ENCODE measurements at regions not wholly inside any gene's neighbourhood (a gene's known extent, or its start where the extent isn't known, plus 50 kb on each side); places are given as distances from the start of the nearest gene placed in this dataset.
A peak's percentile ranks its signal among the peaks of the same experiment; 100 is the strongest.

DNA sequence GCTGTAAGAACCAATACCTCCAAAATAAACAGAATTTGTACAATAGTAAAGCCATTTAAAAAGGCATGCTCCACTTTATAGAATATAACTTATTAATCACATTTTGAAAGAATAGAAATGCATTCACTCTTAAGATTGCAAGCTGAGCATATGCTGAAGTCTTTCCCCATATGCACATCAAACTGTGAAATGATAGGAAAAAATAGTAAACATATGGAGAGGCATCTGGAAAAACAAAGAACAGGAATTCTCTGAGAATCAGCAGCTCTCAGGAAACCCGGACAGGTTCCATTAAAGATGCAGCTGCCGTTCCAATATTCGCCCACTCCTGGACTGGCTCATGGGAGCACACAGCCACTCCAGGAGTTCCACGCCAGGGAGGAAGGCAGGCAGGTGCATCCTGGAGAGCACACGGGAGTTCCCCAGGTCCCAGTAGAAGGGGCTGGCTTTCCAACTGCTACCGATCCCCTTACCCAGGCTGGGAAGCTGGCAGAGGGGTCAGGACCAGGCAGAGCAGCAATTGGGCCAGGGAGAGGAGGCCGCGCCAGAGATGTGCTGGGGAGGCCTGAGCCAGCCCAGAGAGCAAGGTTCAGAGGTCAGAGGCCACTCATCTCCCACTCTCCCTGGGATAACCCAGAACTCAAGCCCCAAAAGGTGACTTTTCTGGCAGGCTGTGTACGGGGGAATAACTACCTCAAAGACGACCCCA lies 111.1 kb downstream of the DLL1 start:
- no peak for DNase-seq (ENCODE audit: low spot score)

GRCh38 chr6:170178561-170179477 lies 112.1 kb downstream of the DLL1 start:
- peak; percentile 83 for DNase-seq (ENCODE audit: low spot score)

- DNase-seq (ENCODE audit: low spot score), result peak; percentile 85
These were observed 112.9 kb downstream of the DLL1 start for GRCh38 chr6:170177772-170178560.

DNA sequence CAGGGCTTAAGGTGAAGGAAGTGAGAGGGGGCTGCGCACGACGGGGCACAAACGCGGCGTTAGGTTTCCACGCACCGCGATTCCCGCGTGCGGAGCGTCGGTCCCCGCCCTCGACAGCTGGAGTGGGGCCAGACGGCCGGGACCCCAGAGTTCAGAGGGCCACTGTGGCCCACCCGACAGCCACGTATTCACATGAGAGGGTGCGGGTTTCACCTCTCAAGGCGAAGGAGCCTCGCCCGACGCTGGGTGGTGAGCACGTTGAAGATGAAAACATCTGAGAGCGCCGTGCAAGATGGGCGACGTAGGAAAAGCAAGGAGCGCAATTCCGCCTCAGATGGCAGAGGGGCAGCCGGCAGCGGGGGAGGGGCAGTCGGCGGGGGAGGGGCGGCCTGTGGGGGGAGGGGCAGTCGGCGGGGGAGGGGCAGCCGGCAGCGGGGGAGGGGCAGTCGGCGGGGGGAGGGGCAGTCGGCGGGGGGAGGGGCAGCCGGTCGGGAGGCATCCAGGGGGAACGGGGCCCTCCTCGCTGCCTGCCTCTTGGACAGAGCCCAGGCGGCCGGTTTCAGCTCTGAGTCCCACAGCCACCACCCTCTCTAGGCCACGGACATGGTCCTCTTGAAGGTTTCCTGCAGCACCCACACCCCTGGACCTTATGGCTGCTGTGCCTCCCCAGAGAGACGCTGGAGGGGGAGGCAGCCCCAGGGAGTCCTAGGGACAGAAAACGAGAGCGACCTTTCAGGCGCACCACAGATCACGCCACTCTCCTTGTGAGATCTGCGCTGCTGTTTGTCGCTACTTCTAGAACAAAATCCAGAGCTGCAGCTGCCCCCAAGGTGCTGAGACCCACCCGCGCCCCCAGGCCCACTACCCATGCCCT lies 113.7 kb downstream of the DLL1 start:
- DNase-seq (ENCODE audit: low spot score), result peak; percentile 68

- DNase-seq (ENCODE audit: low spot score), result peak; percentile 77
These were observed 114.6 kb downstream of the DLL1 start for GRCh38 chr6:170176136-170176897.

DNA sequence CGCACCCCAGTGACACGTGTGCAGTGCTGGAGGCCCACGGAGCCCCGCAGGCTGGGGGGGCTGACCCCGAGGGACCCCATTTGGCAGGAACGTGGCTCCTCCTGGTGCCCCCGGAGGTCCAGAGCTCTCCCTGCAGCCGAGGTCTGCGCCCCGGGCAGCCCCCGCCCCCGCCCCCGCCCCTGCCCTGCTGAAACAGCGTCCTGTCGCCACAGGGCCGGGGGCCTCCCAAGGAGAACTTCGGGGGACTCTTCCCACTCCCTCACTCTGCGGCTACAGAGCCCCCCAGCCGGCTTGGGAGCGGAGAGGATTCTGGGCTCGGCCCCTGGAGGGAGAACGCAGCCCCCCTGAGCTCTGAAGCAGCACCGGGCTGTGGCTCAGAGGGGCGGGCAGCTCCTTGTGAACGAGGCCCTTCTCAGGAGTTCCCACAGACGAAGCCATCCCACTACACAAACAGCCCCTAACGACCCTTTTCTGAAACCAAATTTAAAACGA lies 115.2 kb downstream of the DLL1 start:
- DNase-seq (ENCODE audit: low spot score), result no peak

DNA sequence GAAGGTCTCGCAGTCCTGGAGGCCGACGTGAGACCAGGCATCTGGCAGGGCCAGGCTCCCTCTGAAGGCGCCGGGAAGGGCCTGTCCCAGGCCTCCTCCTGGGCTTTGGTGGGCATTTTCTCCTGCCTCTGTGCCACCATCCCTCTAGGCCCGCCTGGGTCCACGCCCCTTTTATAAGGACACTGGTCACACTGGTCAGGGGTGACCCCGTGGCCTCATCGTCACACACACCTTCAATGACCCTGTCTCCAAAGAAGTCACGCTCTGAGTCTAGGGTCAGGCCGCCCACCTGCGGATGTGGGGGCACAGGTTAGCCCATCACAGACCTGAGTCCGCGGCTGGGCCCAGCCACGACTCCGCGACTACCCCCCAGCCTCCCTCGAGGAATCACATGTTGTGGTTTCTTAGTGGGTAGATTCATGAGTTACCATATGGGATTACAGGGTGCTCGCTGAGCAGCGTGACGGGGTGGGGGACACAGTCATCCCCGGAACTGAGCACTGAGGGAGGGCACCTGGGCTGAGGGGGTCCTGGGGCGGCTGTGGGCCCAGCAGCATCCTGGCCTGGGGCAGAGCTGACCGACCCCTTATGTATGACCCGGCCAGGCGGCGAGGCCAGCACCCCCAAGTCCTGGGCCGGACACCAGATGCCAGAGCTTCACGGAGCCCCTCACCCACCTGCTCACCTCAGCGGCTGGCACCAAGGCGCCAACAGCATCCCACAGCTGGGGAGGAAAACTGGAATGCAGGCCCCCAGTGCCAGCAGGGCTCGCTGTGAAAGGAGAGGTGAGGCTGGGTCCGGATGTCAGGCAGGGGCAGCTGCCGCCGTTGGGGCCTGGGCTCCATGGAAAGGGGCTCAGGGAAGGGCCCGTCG lies 115.9 kb downstream of the DLL1 start:
- DNase-seq (ENCODE audit: low spot score), result peak; percentile 89

DNA sequence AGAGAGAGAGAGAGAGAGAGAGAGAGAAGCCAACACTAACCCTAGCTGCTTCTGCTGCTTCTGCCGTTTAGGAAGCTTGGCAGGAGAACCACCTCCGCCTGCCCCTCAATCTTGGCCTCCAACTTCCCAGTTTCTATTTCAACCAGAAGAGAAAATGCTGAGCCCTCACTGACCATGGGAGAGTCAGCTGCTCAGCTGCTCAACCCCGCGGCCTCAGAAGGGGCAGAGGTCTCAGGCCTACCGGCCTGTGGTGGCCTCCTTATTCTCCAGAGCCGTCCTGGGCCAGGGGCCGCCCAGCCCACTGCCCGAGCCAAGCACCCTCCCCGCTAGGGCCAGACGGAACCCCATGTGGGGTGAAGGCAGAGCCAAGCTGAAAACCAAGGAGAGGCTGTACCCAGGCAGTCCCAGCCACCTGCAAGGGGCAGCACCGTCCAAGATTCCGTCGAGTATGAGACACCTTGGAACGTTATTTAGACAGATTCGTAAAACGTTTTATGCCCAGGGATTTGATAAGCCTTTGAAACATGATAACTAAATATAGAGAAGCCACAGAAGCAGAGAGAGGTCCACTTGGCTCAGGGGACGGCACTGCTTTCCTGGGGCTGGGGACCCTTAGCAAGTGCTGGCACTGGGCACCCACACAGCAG lies 116.6 kb downstream of the DLL1 start:
- peak; percentile 68 for DNase-seq (ENCODE audit: low spot score)

DNA sequence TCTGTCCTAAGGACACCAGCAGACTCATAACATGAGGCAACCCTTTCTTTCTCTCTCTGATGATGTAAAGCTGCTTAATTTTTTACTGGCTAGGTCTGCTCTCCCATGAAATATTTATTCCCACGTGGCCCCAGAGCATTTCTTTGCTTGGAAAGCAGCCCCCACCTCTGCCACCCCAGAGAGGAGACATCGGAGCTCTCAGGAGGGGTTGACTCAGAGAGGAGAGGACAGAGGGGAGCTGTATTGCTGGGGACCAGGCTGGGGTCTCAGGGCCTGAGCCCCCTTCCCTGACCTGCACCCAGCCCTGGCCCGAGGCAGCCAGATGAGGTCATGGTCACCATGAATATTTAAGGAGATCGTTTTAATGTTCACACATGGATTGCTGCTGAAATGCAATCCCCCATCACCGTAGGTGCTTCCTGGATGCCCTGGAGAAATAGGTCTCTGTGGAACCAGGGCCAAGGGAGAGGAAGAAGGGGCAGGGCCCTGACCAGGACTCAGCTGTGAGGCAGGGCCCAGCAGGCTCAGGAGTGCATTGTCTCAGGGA lies 117.5 kb downstream of the DLL1 start:
- DNase-seq (ENCODE audit: low spot score), result peak; percentile 49

- DNase-seq (ENCODE audit: low spot score), result peak; percentile 81
These were observed 118.0 kb downstream of the DLL1 start for GRCh38 chr6:170172825-170173256.

DNA sequence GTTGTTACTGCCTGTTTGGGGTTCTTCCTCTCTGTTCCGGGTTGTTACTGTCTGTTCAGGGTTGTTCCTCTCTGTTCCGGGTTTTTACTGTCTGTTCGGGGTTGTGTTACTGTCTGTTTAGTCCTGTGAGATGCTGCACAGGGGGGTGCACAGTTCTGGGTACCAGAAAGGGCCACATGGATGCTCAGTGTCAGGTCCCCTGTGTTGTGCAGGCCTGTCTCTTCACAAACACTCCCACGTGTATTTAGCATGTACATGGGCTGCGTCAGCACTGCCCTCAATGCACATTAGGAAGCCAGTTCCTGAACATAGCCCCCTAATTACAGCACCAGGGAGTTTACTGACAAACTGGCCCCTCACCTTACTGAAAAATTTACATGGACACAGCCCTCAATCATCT lies 118.5 kb downstream of the DLL1 start:
- peak; percentile 43 for DNase-seq (ENCODE audit: low spot score)

GRCh38 chr6:170167657-170168159 lies 123.2 kb downstream of the DLL1 start:
- no peak for DNase-seq (ENCODE audit: low spot score)

DNA sequence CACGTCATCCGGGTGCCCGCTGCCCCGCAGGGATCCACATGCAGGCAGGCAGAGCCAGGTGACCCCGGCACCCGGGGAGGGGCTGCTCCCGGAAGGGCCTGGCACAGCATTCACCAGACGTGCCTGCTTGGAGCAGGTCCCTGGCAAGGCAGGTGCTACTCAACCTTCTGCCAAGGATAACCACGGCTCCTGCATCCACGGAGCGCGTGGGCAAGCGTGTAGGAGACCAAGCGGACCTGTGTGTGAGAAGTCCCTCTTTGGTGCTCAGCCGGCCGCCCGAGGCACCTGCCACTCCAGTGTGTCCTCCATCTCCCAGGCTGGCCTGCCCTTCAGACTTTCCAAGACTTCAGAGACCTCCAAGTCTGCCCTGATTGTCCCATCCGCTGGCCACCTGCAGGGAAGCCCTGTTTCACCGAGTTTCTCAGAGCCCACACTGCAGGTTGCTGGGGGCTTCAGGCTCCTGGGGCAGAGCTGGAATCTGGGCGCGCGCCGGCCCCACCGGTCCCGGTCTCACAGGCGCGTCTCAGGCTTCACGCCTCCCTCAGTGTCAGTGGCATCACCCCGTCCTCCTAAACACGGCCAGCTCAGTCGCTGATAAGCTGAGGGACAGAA lies 124.3 kb downstream of the DLL1 start:
- no peak for DNase-seq (ENCODE audit: low spot score)

- no peak for DNase-seq (ENCODE audit: low spot score)
These were observed 125.3 kb downstream of the DLL1 start for GRCh38 chr6:170165471-170166117.

GRCh38 chr6:170165085-170165470 lies 125.8 kb downstream of the DLL1 start:
- no peak for DNase-seq (ENCODE audit: low spot score)

DNA sequence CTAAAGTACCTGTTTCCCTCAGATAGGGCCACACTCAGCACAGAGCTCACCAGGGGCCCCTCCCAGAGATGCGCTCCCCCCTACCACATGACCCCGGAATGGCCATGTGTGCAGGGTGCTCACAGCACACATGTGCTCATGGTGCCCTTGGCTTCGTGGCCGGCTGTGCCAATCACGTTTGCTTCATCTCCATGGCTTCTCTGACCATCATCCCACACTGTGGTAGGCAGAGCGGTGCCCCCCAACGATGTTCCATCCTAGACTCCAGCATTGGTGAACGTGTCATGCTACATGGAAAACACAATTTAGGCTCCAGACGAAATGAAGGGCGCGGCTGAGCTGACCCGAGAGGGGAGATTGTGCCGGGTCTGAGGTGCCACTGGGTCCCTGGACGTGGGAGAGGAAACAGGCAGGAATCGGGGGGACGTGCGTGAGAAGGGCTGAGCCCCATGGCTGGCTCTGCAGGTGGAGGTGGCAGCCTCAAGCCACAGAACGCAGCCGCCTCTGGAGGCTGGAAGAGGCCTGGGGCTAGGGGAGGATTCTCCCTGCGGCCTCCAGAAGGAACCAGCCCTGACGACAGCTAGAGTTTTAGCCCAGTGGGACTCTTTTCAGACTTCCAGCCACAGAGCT lies 126.5 kb downstream of the DLL1 start:
- DNase-seq (ENCODE audit: low spot score), result no peak
